ENCODE measurements at regions not wholly inside any gene's neighbourhood (a gene's known extent, or its start where the extent isn't known, plus 50 kb on each side); places are given as distances from the start of the nearest gene placed in this dataset.

GRCh38 chr16:87080571-87081167 lies 236.5 kb downstream of the C16orf95 start:
- DNase-seq (ENCODE audit: low spot score): no peak
- Mint-ChIP-seq H3K27ac (no peak overlapping the region), H3K9me3 (peaks cover 39% of the 10 kb centered on the region), H3K27me3 (ENCODE audit: low read depth) (no peaks in the 10 kb centered on the region), H3K4me3 (ENCODE audit: low read depth) (no peak overlapping the region), H3K4me1 (ENCODE audit: low read depth) (no peaks in the 10 kb centered on the region), H3K36me3 (ENCODE audit: low read depth) (no peaks in the 10 kb centered on the region)
- intact Hi-C loops (cut with micrococcal nuclease): no loop called here

GRCh38 chr16:87085441-87085840 lies 231.8 kb downstream of the C16orf95 start:
- no peak overlapping the region for H3K4me3 Mint-ChIP-seq (ENCODE audit: low read depth)
- no peak for DNase-seq (ENCODE audit: low spot score)
- H3K27ac Mint-ChIP-seq: no peak overlapping the region
- H3K27me3 Mint-ChIP-seq (ENCODE audit: low read depth): no peaks in the 10 kb centered on the region
- H3K36me3 Mint-ChIP-seq (ENCODE audit: low read depth): no peaks in the 10 kb centered on the region
- peaks cover 28% of the 10 kb centered on the region for H3K9me3 Mint-ChIP-seq
- intact Hi-C loops (cut with micrococcal nuclease): no loop called here
- H3K4me1 Mint-ChIP-seq (ENCODE audit: low read depth): no peaks in the 10 kb centered on the region

- H3K9me3 Mint-ChIP-seq: peaks cover 21% of the 10 kb centered on the region
- H3K36me3 Mint-ChIP-seq (ENCODE audit: low read depth): no peaks in the 10 kb centered on the region
- H3K4me3 Mint-ChIP-seq (ENCODE audit: low read depth): no peak overlapping the region
- H3K4me1 Mint-ChIP-seq (ENCODE audit: low read depth): no peaks in the 10 kb centered on the region
- no peak overlapping the region for H3K27ac Mint-ChIP-seq
- intact Hi-C loops (cut with micrococcal nuclease): no loop called here
- no peak for DNase-seq (ENCODE audit: low spot score)
- no peaks in the 10 kb centered on the region for H3K27me3 Mint-ChIP-seq (ENCODE audit: low read depth)
These were observed 231.0 kb downstream of the C16orf95 start for GRCh38 chr16:87086156-87086555.

GRCh38 chr16:87086575-87086974 lies 230.6 kb downstream of the C16orf95 start:
- peaks cover 17% of the 10 kb centered on the region for H3K9me3 Mint-ChIP-seq
- no peaks in the 10 kb centered on the region for H3K27me3 Mint-ChIP-seq (ENCODE audit: low read depth)
- no peak overlapping the region for H3K4me3 Mint-ChIP-seq (ENCODE audit: low read depth)
- intact Hi-C loops (cut with micrococcal nuclease): no loop called here
- H3K36me3 Mint-ChIP-seq (ENCODE audit: low read depth): no peaks in the 10 kb centered on the region
- H3K27ac Mint-ChIP-seq: no peak overlapping the region
- H3K4me1 Mint-ChIP-seq (ENCODE audit: low read depth): no peaks in the 10 kb centered on the region
- DNase-seq (ENCODE audit: low spot score): no peak

- Mint-ChIP-seq H3K27ac (no peak overlapping the region), H3K27me3 (ENCODE audit: low read depth) (no peaks in the 10 kb centered on the region), H3K4me1 (ENCODE audit: low read depth) (no peaks in the 10 kb centered on the region), H3K9me3 (no peaks in the 10 kb centered on the region), H3K36me3 (ENCODE audit: low read depth) (no peaks in the 10 kb centered on the region), H3K4me3 (ENCODE audit: low read depth) (no peak overlapping the region)
- intact Hi-C loops (cut with micrococcal nuclease): no loop called here
- no peak for DNase-seq (ENCODE audit: low spot score)
These were observed 224.2 kb downstream of the C16orf95 start for GRCh38 chr16:87092958-87093357.

- DNase-seq (ENCODE audit: low spot score): no peak
- Mint-ChIP-seq H3K9me3 (no peaks in the 10 kb centered on the region), H3K4me1 (ENCODE audit: low read depth) (no peaks in the 10 kb centered on the region), H3K27me3 (ENCODE audit: low read depth) (no peaks in the 10 kb centered on the region), H3K27ac (no peak overlapping the region), H3K4me3 (ENCODE audit: low read depth) (no peak overlapping the region), H3K36me3 (ENCODE audit: low read depth) (no peaks in the 10 kb centered on the region)
- intact Hi-C loops (cut with micrococcal nuclease): no loop called here
These were observed 223.2 kb downstream of the C16orf95 start for GRCh38 chr16:87093804-87094555.

GRCh38 chr16:87094556-87094865 lies 222.7 kb downstream of the C16orf95 start:
- Mint-ChIP-seq H3K27me3 (ENCODE audit: low read depth) (no peaks in the 10 kb centered on the region), H3K36me3 (ENCODE audit: low read depth) (no peaks in the 10 kb centered on the region), H3K9me3 (no peaks in the 10 kb centered on the region), H3K4me1 (ENCODE audit: low read depth) (no peaks in the 10 kb centered on the region), H3K27ac (no peak overlapping the region), H3K4me3 (ENCODE audit: low read depth) (no peak overlapping the region)
- DNase-seq (ENCODE audit: low spot score): no peak
- intact Hi-C loops (cut with micrococcal nuclease): no loop called here

GRCh38 chr16:87095271-87095670 lies 221.9 kb downstream of the C16orf95 start:
- Mint-ChIP-seq H3K4me3 (ENCODE audit: low read depth) (no peak overlapping the region), H3K9me3 (no peaks in the 10 kb centered on the region), H3K4me1 (ENCODE audit: low read depth) (no peaks in the 10 kb centered on the region), H3K27ac (no peak overlapping the region), H3K36me3 (ENCODE audit: low read depth) (no peaks in the 10 kb centered on the region), H3K27me3 (ENCODE audit: low read depth) (no peaks in the 10 kb centered on the region)
- intact Hi-C loops (cut with micrococcal nuclease): no loop called here
- no peak for DNase-seq (ENCODE audit: low spot score)

GRCh38 chr16:87096746-87097333 lies 220.4 kb downstream of the C16orf95 start:
- no peak for DNase-seq (ENCODE audit: low spot score)
- no peaks in the 10 kb centered on the region for H3K36me3 Mint-ChIP-seq (ENCODE audit: low read depth)
- no peaks in the 10 kb centered on the region for H3K9me3 Mint-ChIP-seq
- no peak overlapping the region for H3K27ac Mint-ChIP-seq
- H3K4me3 Mint-ChIP-seq (ENCODE audit: low read depth): no peak overlapping the region
- H3K4me1 Mint-ChIP-seq (ENCODE audit: low read depth): no peaks in the 10 kb centered on the region
- intact Hi-C loops (cut with micrococcal nuclease): no loop called here
- no peaks in the 10 kb centered on the region for H3K27me3 Mint-ChIP-seq (ENCODE audit: low read depth)

- no peak overlapping the region for H3K4me3 Mint-ChIP-seq (ENCODE audit: low read depth)
- H3K9me3 Mint-ChIP-seq: no peaks in the 10 kb centered on the region
- no peak overlapping the region for H3K27ac Mint-ChIP-seq
- H3K4me1 Mint-ChIP-seq (ENCODE audit: low read depth): no peaks in the 10 kb centered on the region
- intact Hi-C loops (cut with micrococcal nuclease): no loop called here
- no peaks in the 10 kb centered on the region for H3K36me3 Mint-ChIP-seq (ENCODE audit: low read depth)
- no peak for DNase-seq (ENCODE audit: low spot score)
- H3K27me3 Mint-ChIP-seq (ENCODE audit: low read depth): no peaks in the 10 kb centered on the region
These were observed 218.8 kb downstream of the C16orf95 start for GRCh38 chr16:87098361-87098760.

GRCh38 chr16:87098976-87099720 lies 218.0 kb downstream of the C16orf95 start:
- H3K9me3 Mint-ChIP-seq: no peaks in the 10 kb centered on the region
- H3K36me3 Mint-ChIP-seq (ENCODE audit: low read depth): no peaks in the 10 kb centered on the region
- H3K27ac Mint-ChIP-seq: no peak overlapping the region
- DNase-seq (ENCODE audit: low spot score): no peak
- no peaks in the 10 kb centered on the region for H3K27me3 Mint-ChIP-seq (ENCODE audit: low read depth)
- H3K4me3 Mint-ChIP-seq (ENCODE audit: low read depth): no peak overlapping the region
- H3K4me1 Mint-ChIP-seq (ENCODE audit: low read depth): no peaks in the 10 kb centered on the region
- intact Hi-C loops (cut with micrococcal nuclease): no loop called here

- Mint-ChIP-seq H3K4me1 (ENCODE audit: low read depth) (no peaks in the 10 kb centered on the region), H3K36me3 (ENCODE audit: low read depth) (no peaks in the 10 kb centered on the region), H3K9me3 (no peaks in the 10 kb centered on the region), H3K27me3 (ENCODE audit: low read depth) (no peaks in the 10 kb centered on the region), H3K27ac (no peak overlapping the region), H3K4me3 (ENCODE audit: low read depth) (no peak overlapping the region)
- intact Hi-C loops (cut with micrococcal nuclease): no loop called here
- no peak for DNase-seq (ENCODE audit: low spot score)
These were observed 216.7 kb downstream of the C16orf95 start for GRCh38 chr16:87100306-87101058.

Measured in activated T-helper 2 cell treated with anti-CD3 and anti-CD28 coated beads, Interferon-gamma antibody, Interleukin-2, Interleukin-4, amounts not matched to agents 10 μg/mL and 5 μg/mL and 100 μg/mL, durations not matched to agents 14 hours and 24 hours and 36 hours (primary cell).